T-cell (primary cell): ENCODE measurements at regions not wholly inside any gene's neighbourhood (a gene's known extent, or its start where the extent isn't known, plus 50 kb on each side); places are given as distances from the start of the nearest gene placed in this dataset.

ENCODE experiments used
- ATAC-seq, 4 experiments: fragments of 200-7000 bp in 3 of 4; fragments of 150-1000 bp in 1 of 4; cut with Tn5 transposase; replicated peaks in 1 of 4; 1 replicate in 3 of 4; 2 replicates in 1 of 4; pipeline ENCODE4 v1.10.0; 2021; ENCODE audit warnings: moderate library complexity in 3 of 4, mild to moderate bottlenecking in 2 of 4, moderate number of reproducible peaks in 1 of 4
- CTCF ChIA-PET, 2 donors: fragments of 300-600 bp; sonication (Branson Sonifier 250); formaldehyde crosslinking; loops; one replicate each; lab custom pipeline; 2022; ENCODE audit warnings: antibody characterized with exemption in 2 of 2; lab: Charles Lee
- POLR2A ChIA-PET, 2 donors: fragments of 300-600 bp; sonication (Branson Sonifier 250); formaldehyde crosslinking; loops; one replicate each; lab custom pipeline; 2022; ENCODE audit warnings: antibody characterized with exemption in 2 of 2; lab: Charles Lee
- DNase-seq, 35 experiments: peaks; one replicate each; pipeline versions ENCODE4 v3.0.0 to v3.0.0-alpha.2; 2013 to 2023
- H3K27ac ChIP-seq: one replicate; pipeline ENCODE4 v1.5.1; 2013; ENCODE audit warnings: low read length
- H3K27me3 ChIP-seq, 2 experiments: replicated peaks in 1 of 2; 1 replicate in 1 of 2; 2 replicates in 1 of 2; pipeline versions ENCODE4 v1.6.1 to v1.7.0; 2013; ENCODE audit warnings: low read length in 1 of 2, mixed read lengths in 1 of 2; ENCODE audit not compliant: control insufficient read depth in 2 of 2, insufficient read depth in 2 of 2; ENCODE audit errors: extremely low read depth in 1 of 2
- H3K36me3 ChIP-seq, 2 donors: 1 replicate in 1 of 2; 2 replicates in 1 of 2; pipeline versions ENCODE4 v1.6.1 to v1.7.0; 2013; ENCODE audit warnings: low read length in 1 of 2; ENCODE audit not compliant: control insufficient read depth in 2 of 2, insufficient read depth in 1 of 2; ENCODE audit errors: extremely low read depth in 1 of 2
- H3K4me1 ChIP-seq, 2 experiments: 1 replicate in 1 of 2; 2 replicates in 1 of 2; pipeline versions ENCODE4 v1.6.1 to v1.7.0; 2013; ENCODE audit warnings: low read length in 2 of 2, mixed read lengths in 1 of 2; ENCODE audit not compliant: insufficient read depth in 2 of 2, control insufficient read depth in 1 of 2; ENCODE audit errors: extremely low read depth in 1 of 2
- H3K4me3 ChIP-seq, 2 donors: 1 replicate in 1 of 2; 2 replicates in 1 of 2; pipeline versions ENCODE4 v1.5.1 to v1.7.0; 2013; ENCODE audit warnings: mild to moderate bottlenecking in 2 of 2, low read length in 1 of 2, moderate library complexity in 1 of 2; ENCODE audit not compliant: control insufficient read depth in 1 of 2; ENCODE audit errors: extremely low read depth in 1 of 2
- H3K9me3 ChIP-seq: 2 replicates; pipeline ENCODE4 v1.7.0; 2013
- H3K27ac Mint-ChIP-seq, 2 donors: one replicate each; pipeline ENCODE4 v1.8.0; 2020 to 2021; ENCODE audit warnings: mild to moderate bottlenecking in 2 of 2, mixed read lengths in 2 of 2
- H3K27me3 Mint-ChIP-seq, 2 donors: one replicate each; pipeline ENCODE4 v1.8.0; 2021 to 2022; ENCODE audit warnings: mixed read lengths in 2 of 2
- H3K36me3 Mint-ChIP-seq: one replicate; pipeline ENCODE4 v1.8.0; 2021; ENCODE audit warnings: mixed read lengths
- H3K4me1 Mint-ChIP-seq, 3 donors: one replicate each; pipeline ENCODE4 v1.8.0; 2020 to 2022; ENCODE audit warnings: mixed read lengths in 3 of 3, mild to moderate bottlenecking in 1 of 3
- H3K4me3 Mint-ChIP-seq, 3 donors: one replicate each; pipeline ENCODE4 v1.8.0; 2020 to 2022; ENCODE audit warnings: mild to moderate bottlenecking in 3 of 3, mixed read lengths in 3 of 3, moderate library complexity in 3 of 3
- H3K9me3 Mint-ChIP-seq, 3 donors: one replicate each; pipeline ENCODE4 v1.8.0; 2020 to 2022; ENCODE audit warnings: mixed read lengths in 3 of 3
- WGBS: methylation state at CpG from one replicate; pipeline ENCODE4 v1.1.5; 2013; ENCODE audit warnings: missing lambda C conversion rate; ENCODE audit not compliant: insufficient coverage; 5-methylcytosine and 5-hydroxymethylcytosine counted together

- 67% methylated on average over 13 of the region's 16 CpGs for WGBS
- H3K4me3 Mint-ChIP-seq = no peak overlapping the region
Measured at GRCh38 chr20:56987986-56988385, 278.5 kb downstream of the BMP7 start.

DNA sequence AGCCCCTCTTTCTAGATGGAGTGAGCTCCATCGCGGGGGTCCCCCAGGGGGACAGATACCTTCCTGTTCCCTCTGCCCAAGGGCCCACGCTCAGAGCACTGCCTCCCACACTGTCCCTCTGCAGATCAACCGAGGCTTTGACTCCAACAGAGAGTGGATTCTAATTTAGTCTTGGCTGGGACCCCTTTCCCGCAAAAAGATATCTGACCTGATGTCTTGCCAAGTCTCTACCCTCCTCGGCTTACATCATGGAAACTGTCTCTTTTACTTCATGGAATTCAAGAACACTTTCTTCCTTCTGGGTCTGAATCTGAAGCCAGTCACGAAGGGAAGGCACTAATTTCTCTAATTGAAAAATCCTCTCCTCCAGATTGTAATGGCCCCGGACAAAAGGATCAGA is 278.0 kb downstream of the BMP7 start:
- Mint-ChIP-seq H3K9me3 (peaks cover 6 to 21% (median 7%) of the 10 kb centered on the region in 3 donors), H3K4me3 (no peak overlapping the region), H3K27me3 (peaks cover 4 to 8% of the 10 kb centered on the region in 2 donors), H3K4me1 (no peaks in the 10 kb centered on the region), H3K27ac (no peak overlapping the region), H3K36me3 (no peaks in the 10 kb centered on the region)
- DNase-seq (no peak), ATAC-seq (no peak)
- Histone ChIP-seq H3K4me1 (no peaks in the 10 kb centered on the region), H3K9me3 (no peaks in the 10 kb centered on the region), H3K4me3 (no peak overlapping the region), H3K27me3 (peaks cover 0 to 5% of the 10 kb centered on the region in 2 experiments), H3K36me3 (no peaks in the 10 kb centered on the region), H3K27ac (no peak overlapping the region)
- ChIA-PET CTCF (no interaction called here), POLR2A (no interaction called here)
- 73% methylated on average over 8 of the region's 8 CpGs for WGBS

More at GRCh38 chr20:56987986-56988385, 278.5 kb downstream of the BMP7 start:
- Histone ChIP-seq H3K4me3 (no peak overlapping the region), H3K36me3 (no peaks in the 10 kb centered on the region), H3K9me3 (no peaks in the 10 kb centered on the region), H3K27ac (no peak overlapping the region), H3K27me3 (peaks cover 0 to 5% of the 10 kb centered on the region in 2 experiments), H3K4me1 (no peaks in the 10 kb centered on the region)
- ChIA-PET POLR2A (no interaction called here), CTCF (no interaction called here)
- DNase-seq (no peak), ATAC-seq (no peak)
- H3K27ac Mint-ChIP-seq = no peak overlapping the region
- no peaks in the 10 kb centered on the region for H3K36me3 Mint-ChIP-seq
- peaks cover 4 to 8% of the 10 kb centered on the region in 2 donors for H3K27me3 Mint-ChIP-seq
- peaks cover 6 to 26% (median 7%) of the 10 kb centered on the region in 3 donors for H3K9me3 Mint-ChIP-seq
- H3K4me1 Mint-ChIP-seq = no peaks in the 10 kb centered on the region

DNA sequence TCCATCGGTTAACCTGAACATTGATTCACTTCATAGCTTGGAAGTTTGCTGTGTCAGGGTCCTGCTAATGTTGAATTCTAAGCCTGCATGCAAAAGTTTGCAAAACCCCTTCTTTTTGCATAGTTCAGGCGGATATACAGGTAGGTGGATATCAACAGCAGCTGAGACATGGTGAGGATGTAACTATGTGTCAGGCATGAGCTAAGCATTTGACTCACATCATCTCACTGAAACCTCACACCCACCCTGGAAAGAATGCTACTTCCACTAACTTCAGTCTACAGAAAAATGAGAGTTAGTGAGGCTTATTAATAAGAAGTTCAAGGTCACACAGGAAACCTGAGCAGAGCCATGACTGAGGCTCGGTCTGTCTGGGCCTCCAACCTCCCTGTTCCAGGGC is 276.9 kb downstream of the BMP7 start:
- CTCF ChIA-PET = no interaction called here
- no peaks in the 10 kb centered on the region for H3K36me3 ChIP-seq
- H3K27ac ChIP-seq = no peak overlapping the region
- Mint-ChIP-seq H3K4me1 (no peaks in the 10 kb centered on the region), H3K36me3 (no peaks in the 10 kb centered on the region), H3K27me3 (peaks cover 4 to 8% of the 10 kb centered on the region in 2 donors), H3K9me3 (peaks cover under 1 to 11% (median 4%) of the 10 kb centered on the region in 3 donors), H3K27ac (no peak overlapping the region), H3K4me3 (no peak overlapping the region)
- H3K4me1 ChIP-seq = no peaks in the 10 kb centered on the region
- 80% methylated on average over 1 of the region's 3 CpGs for WGBS
- no peak for DNase-seq
- H3K4me3 ChIP-seq = no peak overlapping the region
- ATAC-seq = no peak
- POLR2A ChIA-PET = no interaction called here
- peaks cover 0 to 9% of the 10 kb centered on the region in 2 experiments for H3K27me3 ChIP-seq
- no peaks in the 10 kb centered on the region for H3K9me3 ChIP-seq

DNA sequence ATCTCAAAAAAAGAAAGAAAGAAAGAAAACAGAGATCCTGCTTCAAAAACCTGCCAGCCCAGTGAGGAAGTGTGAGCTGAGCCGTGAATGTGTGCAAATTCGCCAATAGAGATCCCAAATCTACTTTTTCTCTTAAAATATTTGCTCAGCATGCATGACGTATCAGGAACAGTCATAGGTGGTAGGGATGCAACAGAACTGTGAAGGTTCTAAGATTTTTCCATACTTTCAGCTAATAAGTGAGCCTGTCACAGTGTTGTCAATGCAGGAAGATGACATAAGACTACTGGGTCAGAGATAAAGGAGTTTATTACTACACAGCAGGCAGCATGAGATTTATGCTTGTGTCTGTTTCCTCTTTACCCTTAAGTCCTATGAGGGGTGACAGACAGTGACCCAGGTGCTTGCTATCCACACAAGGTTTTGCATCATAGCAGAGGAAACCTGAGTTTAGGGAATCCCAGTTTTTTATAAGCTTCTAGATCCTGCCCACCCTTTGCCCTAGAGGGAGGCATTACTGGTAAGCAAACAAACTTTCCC is 273.4 kb downstream of the BMP7 start:
- Histone ChIP-seq H3K9me3 (no peaks in the 10 kb centered on the region), H3K4me1 (no peaks in the 10 kb centered on the region), H3K4me3 (no peak overlapping the region), H3K36me3 (no peaks in the 10 kb centered on the region), H3K27ac (no peak overlapping the region), H3K27me3 (peaks cover 0 to 18% of the 10 kb centered on the region in 2 experiments)
- Mint-ChIP-seq H3K4me3 (no peak overlapping the region), H3K4me1 (no peaks in the 10 kb centered on the region), H3K27me3 (peaks cover 4 to 8% of the 10 kb centered on the region in 2 donors), H3K9me3 (peaks cover 0 to 4% (median 4%) of the 10 kb centered on the region in 3 donors), H3K27ac (no peak overlapping the region), H3K36me3 (no peaks in the 10 kb centered on the region)
- ChIA-PET POLR2A (no interaction called here), CTCF (no interaction called here)
- no peak for ATAC-seq
- no CpG with 5 or more reads among the region's 3 CpGs for WGBS
- DNase-seq = no peak

- H3K4me1 Mint-ChIP-seq = no peaks in the 10 kb centered on the region
- Histone ChIP-seq H3K4me3 (no peak overlapping the region), H3K27ac (no peak overlapping the region), H3K9me3 (no peaks in the 10 kb centered on the region), H3K4me1 (no peaks in the 10 kb centered on the region), H3K36me3 (no peaks in the 10 kb centered on the region), H3K27me3 (peaks cover 0 to 18% of the 10 kb centered on the region in 2 experiments)
- POLR2A ChIA-PET = no interaction called here
- H3K9me3 Mint-ChIP-seq = peaks cover 4 to 12% (median 4%) of the 10 kb centered on the region in 3 donors
- 70% methylated on average over 3 of the region's 8 CpGs for WGBS
- no peaks in the 10 kb centered on the region for H3K36me3 Mint-ChIP-seq
- H3K4me3 Mint-ChIP-seq = no peak overlapping the region
- CTCF ChIA-PET = no interaction called here
- H3K27me3 Mint-ChIP-seq = peaks cover 4 to 8% of the 10 kb centered on the region in 2 donors
- no peak for ATAC-seq
- no peak for DNase-seq
- no peak overlapping the region for H3K27ac Mint-ChIP-seq
Measured at GRCh38 chr20:56994006-56994405, 272.4 kb downstream of the BMP7 start.

- Histone ChIP-seq H3K27ac (no peak overlapping the region), H3K27me3 (peaks cover 0 to 18% of the 10 kb centered on the region in 2 experiments), H3K4me1 (no peaks in the 10 kb centered on the region), H3K9me3 (no peaks in the 10 kb centered on the region), H3K36me3 (no peaks in the 10 kb centered on the region), H3K4me3 (no peak overlapping the region)
- DNase-seq (no peak), ATAC-seq (no peak)
- Mint-ChIP-seq H3K27me3 (peaks cover 4 to 8% of the 10 kb centered on the region in 2 donors), H3K27ac (no peak overlapping the region), H3K9me3 (peaks cover 4 to 16% (median 5%) of the 10 kb centered on the region in 3 donors), H3K4me3 (no peak overlapping the region), H3K4me1 (no peaks in the 10 kb centered on the region), H3K36me3 (no peaks in the 10 kb centered on the region)
- WGBS = 69% methylated on average over 5 of the region's 9 CpGs
- ChIA-PET POLR2A (interaction anchor here in 1 of 2 donors (1.1 kb wide), 1 partner anchor 9 kb away, joined by 5 read pairs; no protein-coding TSS in a partner anchor), CTCF (no interaction called here)
Measured at GRCh38 chr20:56995149-56995548, 271.3 kb downstream of the BMP7 start.
